ENCODE measurements at regions not wholly inside any gene's neighbourhood (a gene's known extent, or its start where the extent isn't known, plus 50 kb on each side); places are given as distances from the start of the nearest gene placed in this dataset.
"Not testable (repeated sequence)": the region's sequence is repeated elsewhere in the genome, so short reads cannot be mapped to it uniquely, and the experiment has no call there.

- Histone ChIP-seq H3K4me3 (no peak overlapping the region), H3K27me3 (no peaks in the 10 kb centered on the region), H3K36me3 (no peaks in the 10 kb centered on the region), H3K4me1 (no peaks in the 10 kb centered on the region), H3K27ac (no peak overlapping the region), H3K9me3 (no peaks in the 10 kb centered on the region)
- DNase-seq (ENCODE audit: extremely low spot score in 2 of 2): no peak
- intact Hi-C loops (cut with DNase I): no loop called here
- TF ChIP-seq POLR2A (IDR thresholded peaks at IDR 0.05) (no peak), CTCF (IDR thresholded peaks at IDR 0.05) (no peak), POLR2AphosphoS5 (IDR thresholded peaks at IDR 0.05; ENCODE audit: insufficient read depth in 1 of 2, low read depth in 1 of 2) (no peak)
Measured at GRCh38 chr4:148542922-148543623, 100.9 kb upstream of the NR3C2 start.

- Histone ChIP-seq H3K9me3 (no peaks in the 10 kb centered on the region), H3K27ac (no peak overlapping the region), H3K27me3 (no peaks in the 10 kb centered on the region), H3K4me1 (no peaks in the 10 kb centered on the region), H3K36me3 (no peaks in the 10 kb centered on the region), H3K4me3 (no peak overlapping the region)
- no peak for DNase-seq (ENCODE audit: extremely low spot score in 2 of 2)
- intact Hi-C loops (cut with DNase I): no loop called here
- TF ChIP-seq POLR2A (IDR thresholded peaks at IDR 0.05) (no peak), CTCF (IDR thresholded peaks at IDR 0.05) (no peak), POLR2AphosphoS5 (IDR thresholded peaks at IDR 0.05; ENCODE audit: insufficient read depth in 1 of 2, low read depth in 1 of 2) (no peak)
Measured at GRCh38 chr4:148540622-148541326, 98.6 kb upstream of the NR3C2 start.

- Histone ChIP-seq H3K27ac (no peak overlapping the region), H3K9me3 (peaks cover 5% of the 10 kb centered on the region), H3K4me3 (no peak overlapping the region), H3K36me3 (no peaks in the 10 kb centered on the region), H3K27me3 (no peaks in the 10 kb centered on the region), H3K4me1 (no peaks in the 10 kb centered on the region)
- TF ChIP-seq POLR2A (IDR thresholded peaks at IDR 0.05) (no peak), CTCF (IDR thresholded peaks at IDR 0.05) (no peak), POLR2AphosphoS5 (IDR thresholded peaks at IDR 0.05; ENCODE audit: insufficient read depth in 1 of 2, low read depth in 1 of 2) (no peak)
- no peak for DNase-seq (ENCODE audit: extremely low spot score in 2 of 2)
- intact Hi-C loops (cut with DNase I): no loop called here
Measured at GRCh38 chr4:148539387-148539786, 97.2 kb upstream of the NR3C2 start.

- intact Hi-C loops (cut with DNase I); H3K4me1 ChIP-seq; DNase-seq (ENCODE audit: extremely low spot score in 2 of 2); H3K27me3 ChIP-seq; H3K36me3 ChIP-seq; H3K27ac ChIP-seq; H3K4me3 ChIP-seq: not testable (repeated sequence)
- H3K9me3 ChIP-seq: peaks cover 11% of the 10 kb centered on the region
Measured at GRCh38 chr4:148533851-148534250, 91.6 kb upstream of the NR3C2 start.

- intact Hi-C loops (cut with DNase I): no loop called here
- no peak for DNase-seq (ENCODE audit: extremely low spot score in 2 of 2)
- no peaks in the 10 kb centered on the region for H3K36me3 ChIP-seq
Measured at GRCh38 chr4:148530114-148530513, 87.9 kb upstream of the NR3C2 start.

More at GRCh38 chr4:148530114-148530513, 87.9 kb upstream of the NR3C2 start:
- TF ChIP-seq POLR2A (IDR thresholded peaks at IDR 0.05) (no peak), POLR2AphosphoS5 (IDR thresholded peaks at IDR 0.05; ENCODE audit: insufficient read depth in 1 of 2, low read depth in 1 of 2) (no peak), CTCF (IDR thresholded peaks at IDR 0.05) (no peak)
- H3K4me3 ChIP-seq: no peak overlapping the region
- H3K4me1 ChIP-seq: no peaks in the 10 kb centered on the region
- H3K27ac ChIP-seq: no peak overlapping the region
- peaks cover 11% of the 10 kb centered on the region for H3K9me3 ChIP-seq
- H3K27me3 ChIP-seq: no peaks in the 10 kb centered on the region

All from vagina (tissue), 2 donors.